GM12878 (cell line): ENCODE measurements at regions not wholly inside any gene's neighbourhood (a gene's known extent, or its start where the extent isn't known, plus 50 kb on each side); places are given as distances from the start of the nearest gene placed in this dataset.

ENCODE experiments used
- ATAC-seq: fragments of 200-7000 bp; cut with Tn5 transposase; 3 replicates; pipeline ENCODE4 v1.9.1; 2020; ENCODE audit warnings: mild to moderate bottlenecking, moderate library complexity
- BruUV-seq: library from RNA; stranded (reverse); fragments of 400-500 nt; replicated peaks from 2 replicates; lab custom pipeline; 2021; lab: Mats Ljungman, UMichigan
- CTCF ChIA-PET: fragments of 300-600 bp; sonication (Branson Sonifier 250); formaldehyde crosslinking; extraction: SDS; loops from one replicate; lab custom pipeline; 2021; ENCODE audit warnings: inconsistent platforms; lab: Yijun Ruan, JAX
- POLR2A ChIA-PET: fragments of 350-600 bp; formaldehyde crosslinking; extraction: SDS; loops from one replicate; lab custom pipeline; 2021; ENCODE audit warnings: inconsistent platforms; lab: Charles Lee
- RAD21 ChIA-PET: fragments of 300-600 bp; sonication (Branson Sonifier 250); formaldehyde crosslinking; loops from one replicate; lab custom pipeline; 2023; ENCODE audit warnings: antibody characterized with exemption; ENCODE audit not compliant: unreplicated experiment; lab: Charles Lee
- SMC1A ChIA-PET: fragments of 300-600 bp; sonication (Branson Sonifier 250); formaldehyde crosslinking; loops from one replicate; lab custom pipeline; 2023; ENCODE audit not compliant: unreplicated experiment, uncharacterized antibody; lab: Charles Lee
- DNase-seq: peaks from one replicate; pipeline ENCODE4 v3.0.0-alpha.2; 2011; ENCODE audit warnings: low read depth, low spot score
- FAIRE-seq: peaks from 3 replicates; lab custom pipeline; 2011; peaks lifted over from hg19 to GRCh38; lab: Jason Lieb, UNC
- H2AFZ ChIP-seq: 2 replicates; pipeline ENCODE4 v1.6.0; 2011; ENCODE audit warnings: low read depth, low read length, control low read depth; ENCODE audit not compliant: control insufficient read depth
- H3K27ac ChIP-seq: 2 replicates; pipeline ENCODE4 v1.5.1; 2011; ENCODE audit warnings: control low read depth; ENCODE audit not compliant: control insufficient read depth, insufficient read depth
- H3K27me3 ChIP-seq, 2 experiments: replicated peaks in 1 of 2; 2 replicates each; pipeline versions ENCODE4 v1.6.0 to v1.6.1; 2011; ENCODE audit warnings: low read length in 1 of 2; ENCODE audit not compliant: control insufficient read depth in 2 of 2, insufficient read depth in 2 of 2
- H3K36me3 ChIP-seq, 2 experiments: 2 replicates each; pipeline ENCODE4 v1.5.1; 2011; ENCODE audit warnings: low read length in 1 of 2; ENCODE audit not compliant: control insufficient read depth in 2 of 2, insufficient read depth in 2 of 2
- H3K4me1 ChIP-seq: 2 replicates; pipeline ENCODE4 v1.6.1; 2011; ENCODE audit warnings: mild to moderate bottlenecking, low read length, moderate library complexity, mixed read lengths; ENCODE audit not compliant: control insufficient read depth, insufficient read depth
- H3K4me2 ChIP-seq: 2 replicates; pipeline ENCODE4 v1.6.0; 2011; ENCODE audit warnings: control low read depth; ENCODE audit not compliant: control insufficient read depth, insufficient read depth
- H3K4me3 ChIP-seq: fragments of 200-600 bp; sonication (generic); 2 replicates; pipeline ENCODE4 v1.5.1; 2016
- H3K79me2 ChIP-seq: 2 replicates; pipeline ENCODE4 v1.6.0; 2011; ENCODE audit warnings: low read length; ENCODE audit not compliant: control insufficient read depth, insufficient read depth
- H3K9ac ChIP-seq: 2 replicates; pipeline ENCODE4 v1.8.0; 2011; ENCODE audit warnings: low read length, control low read depth, mixed read lengths; ENCODE audit not compliant: control insufficient read depth, insufficient read depth
- H3K9me3 ChIP-seq: replicated peaks from 3 replicates; pipeline ENCODE4 v1.5.1; 2011; ENCODE audit warnings: mild to moderate bottlenecking, low read length; ENCODE audit not compliant: control insufficient read depth, insufficient read depth
- H4K20me1 ChIP-seq: 2 replicates; pipeline ENCODE4 v1.6.0; 2011; ENCODE audit not compliant: control insufficient read depth, insufficient read depth
- CBX5 ChIP-seq: sonication (generic); IDR thresholded peaks from 2 replicates; pipeline ENCODE4 v1.6.1; 2016; ENCODE audit warnings: low read depth, moderate library complexity, mild to moderate bottlenecking, inconsistent platforms
- CREM ChIP-seq: IDR thresholded peaks from 2 replicates; pipeline ENCODE4 v1.6.1; 2014; ENCODE audit warnings: antibody characterized with exemption, low read depth
- ETV6 ChIP-seq, 2 experiments: fragments of 450-650 bp in 1 of 2; IDR thresholded peaks in 1 of 2; conservative IDR thresholded peaks in 1 of 2; 2 replicates each; pipeline ENCODE4 v1.6.1; 2014; ENCODE audit warnings: antibody characterized with exemption in 1 of 2, borderline replicate concordance in 1 of 2, low read depth in 1 of 2, mild to moderate bottlenecking in 1 of 2, moderate library complexity in 1 of 2
- MYC ChIP-seq: IDR thresholded peaks from 2 replicates; pipeline ENCODE4 v1.6.1; 2011; ENCODE audit warnings: mild to moderate bottlenecking, low read length, moderate library complexity, inconsistent platforms; ENCODE audit not compliant: insufficient read depth, insufficient replicate concordance, insufficient read length, severe bottlenecking
- POLR2A ChIP-seq: IDR thresholded peaks from 2 replicates; pipeline ENCODE4 v1.6.1; 2011; ENCODE audit warnings: low read depth, mild to moderate bottlenecking, low read length
- SMC3 ChIP-seq: IDR thresholded peaks from 2 replicates; pipeline ENCODE4 v1.6.1; 2011; ENCODE audit warnings: low read length, improper control_type of control experiment, borderline replicate concordance
- STAT1 ChIP-seq: fragments of 450-650 bp; conservative IDR thresholded peaks from 2 replicates; pipeline ENCODE4 v1.6.1; 2014; ENCODE audit warnings: antibody characterized with exemption, mild to moderate bottlenecking
- ZNF622 ChIP-seq: fragments of 450-650 bp; IDR thresholded peaks from 2 replicates; pipeline ENCODE4 v1.6.1; 2017; ENCODE audit warnings: mild to moderate bottlenecking, inconsistent platforms
- WGBS: methylation state at CpG from one replicate; pipeline ENCODE4 v1.1.6; 2016; ENCODE audit warnings: low lambda C conversion rate; ENCODE audit not compliant: insufficient replicate concordance, insufficient coverage; ENCODE audit errors: missing lambda C conversion rate; 5-methylcytosine and 5-hydroxymethylcytosine counted together
- in situ Hi-C: fragments of 300-500 bp; cut with MboI; formaldehyde crosslinking; loops from 9 replicates; pipeline ENCODE4 v1.14.3; 2018; ENCODE audit warnings: mixed read lengths
- intact Hi-C: fragments of 100-400 bp; cut with micrococcal nuclease; formaldehyde crosslinking; loops from one replicate; pipeline ENCODE4 v1.14.2; 2022; ENCODE audit not compliant: unreplicated experiment
- TF ChIP-seq, protein P1 (sequence below): fragments of 450-650 bp; IDR thresholded peaks from 2 replicates; pipeline ENCODE4 v1.6.1; 2016; ENCODE audit warnings: mild to moderate bottlenecking, moderate library complexity, borderline replicate concordance
- TF ChIP-seq, protein P2 (sequence below): IDR thresholded peaks from 2 replicates; pipeline ENCODE4 v1.6.1; 2011; ENCODE audit warnings: borderline replicate concordance, low read depth, mild to moderate bottlenecking, moderate library complexity, low read length; ENCODE audit not compliant: insufficient read depth, poor library complexity, severe bottlenecking
- TF ChIP-seq, protein P3 (sequence below): IDR thresholded peaks from 2 replicates; pipeline ENCODE4 v1.6.1; 2012; ENCODE audit warnings: low read depth, low read length, improper control_type of control experiment
- TF ChIP-seq, protein P4 (sequence below): fragments of 450-650 bp; IDR thresholded peaks from 2 replicates; pipeline ENCODE4 v1.6.1; 2016; ENCODE audit warnings: mild to moderate bottlenecking
- TF ChIP-seq, protein P5 (sequence below): fragments of 450-650 bp; IDR thresholded peaks from 2 replicates; pipeline ENCODE4 v1.6.1; 2018; ENCODE audit warnings: borderline replicate concordance, mild to moderate bottlenecking; ENCODE audit not compliant: partially characterized antibody

DNA sequence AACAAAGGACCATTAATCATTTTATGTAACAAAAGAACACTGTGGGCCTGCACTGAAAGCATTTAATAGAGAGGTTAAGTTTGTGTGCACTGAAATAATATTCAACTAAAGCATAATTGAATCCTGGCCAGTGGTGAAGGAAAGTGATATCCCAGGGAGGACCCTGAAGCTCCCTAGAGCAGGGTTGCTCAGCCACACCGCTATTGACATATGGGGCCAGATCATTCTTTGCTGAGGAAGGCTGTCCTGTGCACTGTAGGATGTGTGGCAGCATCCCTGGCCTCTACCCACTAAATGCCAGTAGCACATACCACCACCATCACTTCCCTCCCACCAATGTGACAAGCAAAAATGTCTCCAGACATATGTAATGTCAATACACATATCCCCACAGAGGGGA, 166.1 kb upstream of the MTNR1B start:
- H3K9ac ChIP-seq = no peak overlapping the region
- H3K79me2 ChIP-seq = no peaks in the 10 kb centered on the region
- no peaks in the 10 kb centered on the region for H4K20me1 ChIP-seq
- in situ Hi-C loops = no loop called here
- CTCF ChIA-PET = no interaction called here
- DNase-seq (no peak), FAIRE-seq (no peak), ATAC-seq (no peak)
- no peak overlapping the region for H3K4me2 ChIP-seq
- 0% methylated on average over 1 of the region's 1 CpG for WGBS
- H3K27ac ChIP-seq = no peak overlapping the region
- no peaks in the 10 kb centered on the region for H3K4me1 ChIP-seq
- no TSS peak for BruUV-seq
- POLR2A ChIA-PET = no interaction called here
- no peaks in the 10 kb centered on the region for H3K36me3 ChIP-seq
- RAD21 ChIA-PET = no interaction called here
- no peak overlapping the region for H2AFZ ChIP-seq
- H3K4me3 ChIP-seq = no peak overlapping the region
- no peaks in the 10 kb centered on the region for H3K9me3 ChIP-seq
- SMC1A ChIA-PET = no interaction called here
- no peaks in the 10 kb centered on the region for H3K27me3 ChIP-seq
- intact Hi-C loops = no loop called here
- no peak for TF ChIP-seq CREM
- TF ChIP-seq, protein P1, sequence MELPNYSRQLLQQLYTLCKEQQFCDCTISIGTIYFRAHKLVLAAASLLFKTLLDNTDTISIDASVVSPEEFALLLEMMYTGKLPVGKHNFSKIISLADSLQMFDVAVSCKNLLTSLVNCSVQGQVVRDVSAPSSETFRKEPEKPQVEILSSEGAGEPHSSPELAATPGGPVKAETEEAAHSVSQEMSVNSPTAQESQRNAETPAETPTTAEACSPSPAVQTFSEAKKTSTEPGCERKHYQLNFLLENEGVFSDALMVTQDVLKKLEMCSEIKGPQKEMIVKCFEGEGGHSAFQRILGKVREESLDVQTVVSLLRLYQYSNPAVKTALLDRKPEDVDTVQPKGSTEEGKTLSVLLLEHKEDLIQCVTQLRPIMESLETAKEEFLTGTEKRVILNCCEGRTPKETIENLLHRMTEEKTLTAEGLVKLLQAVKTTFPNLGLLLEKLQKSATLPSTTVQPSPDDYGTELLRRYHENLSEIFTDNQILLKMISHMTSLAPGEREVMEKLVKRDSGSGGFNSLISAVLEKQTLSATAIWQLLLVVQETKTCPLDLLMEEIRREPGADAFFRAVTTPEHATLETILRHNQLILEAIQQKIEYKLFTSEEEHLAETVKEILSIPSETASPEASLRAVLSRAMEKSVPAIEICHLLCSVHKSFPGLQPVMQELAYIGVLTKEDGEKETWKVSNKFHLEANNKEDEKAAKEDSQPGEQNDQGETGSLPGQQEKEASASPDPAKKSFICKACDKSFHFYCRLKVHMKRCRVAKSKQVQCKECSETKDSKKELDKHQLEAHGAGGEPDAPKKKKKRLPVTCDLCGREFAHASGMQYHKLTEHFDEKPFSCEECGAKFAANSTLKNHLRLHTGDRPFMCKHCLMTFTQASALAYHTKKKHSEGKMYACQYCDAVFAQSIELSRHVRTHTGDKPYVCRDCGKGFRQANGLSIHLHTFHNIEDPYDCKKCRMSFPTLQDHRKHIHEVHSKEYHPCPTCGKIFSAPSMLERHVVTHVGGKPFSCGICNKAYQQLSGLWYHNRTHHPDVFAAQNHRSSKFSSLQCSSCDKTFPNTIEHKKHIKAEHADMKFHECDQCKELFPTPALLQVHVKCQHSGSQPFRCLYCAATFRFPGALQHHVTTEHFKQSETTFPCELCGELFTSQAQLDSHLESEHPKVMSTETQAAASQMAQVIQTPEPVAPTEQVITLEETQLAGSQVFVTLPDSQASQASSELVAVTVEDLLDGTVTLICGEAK = no peak
- TF ChIP-seq, protein P2, sequence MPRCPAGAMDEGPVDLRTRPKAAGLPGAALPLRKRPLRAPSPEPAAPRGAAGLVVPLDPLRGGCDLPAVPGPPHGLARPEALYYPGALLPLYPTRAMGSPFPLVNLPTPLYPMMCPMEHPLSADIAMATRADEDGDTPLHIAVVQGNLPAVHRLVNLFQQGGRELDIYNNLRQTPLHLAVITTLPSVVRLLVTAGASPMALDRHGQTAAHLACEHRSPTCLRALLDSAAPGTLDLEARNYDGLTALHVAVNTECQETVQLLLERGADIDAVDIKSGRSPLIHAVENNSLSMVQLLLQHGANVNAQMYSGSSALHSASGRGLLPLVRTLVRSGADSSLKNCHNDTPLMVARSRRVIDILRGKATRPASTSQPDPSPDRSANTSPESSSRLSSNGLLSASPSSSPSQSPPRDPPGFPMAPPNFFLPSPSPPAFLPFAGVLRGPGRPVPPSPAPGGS = no peak
- no peak for TF ChIP-seq CBX5
- TF ChIP-seq, protein P3, sequence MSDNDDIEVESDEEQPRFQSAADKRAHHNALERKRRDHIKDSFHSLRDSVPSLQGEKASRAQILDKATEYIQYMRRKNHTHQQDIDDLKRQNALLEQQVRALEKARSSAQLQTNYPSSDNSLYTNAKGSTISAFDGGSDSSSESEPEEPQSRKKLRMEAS = no peak
- TF ChIP-seq MYC = no peak
- no peak for TF ChIP-seq SMC3
- no peak for TF ChIP-seq ETV6 (conservative IDR thresholded peaks at IDR 0.05 in 1 of 2, IDR thresholded peaks at IDR 0.05 in 1 of 2; ENCODE audit: borderline replicate concordance in 1 of 2, low read depth in 1 of 2)
- TF ChIP-seq, protein P4, sequence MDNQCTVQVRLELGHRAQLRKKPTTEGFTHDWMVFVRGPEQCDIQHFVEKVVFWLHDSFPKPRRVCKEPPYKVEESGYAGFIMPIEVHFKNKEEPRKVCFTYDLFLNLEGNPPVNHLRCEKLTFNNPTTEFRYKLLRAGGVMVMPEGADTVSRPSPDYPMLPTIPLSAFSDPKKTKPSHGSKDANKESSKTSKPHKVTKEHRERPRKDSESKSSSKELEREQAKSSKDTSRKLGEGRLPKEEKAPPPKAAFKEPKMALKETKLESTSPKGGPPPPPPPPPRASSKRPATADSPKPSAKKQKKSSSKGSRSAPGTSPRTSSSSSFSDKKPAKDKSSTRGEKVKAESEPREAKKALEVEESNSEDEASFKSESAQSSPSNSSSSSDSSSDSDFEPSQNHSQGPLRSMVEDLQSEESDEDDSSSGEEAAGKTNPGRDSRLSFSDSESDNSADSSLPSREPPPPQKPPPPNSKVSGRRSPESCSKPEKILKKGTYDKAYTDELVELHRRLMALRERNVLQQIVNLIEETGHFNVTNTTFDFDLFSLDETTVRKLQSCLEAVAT = no peak
- no peak for TF ChIP-seq STAT1
- no peak for TF ChIP-seq ZNF622
- TF ChIP-seq POLR2A = no peak
- TF ChIP-seq, protein P5, sequence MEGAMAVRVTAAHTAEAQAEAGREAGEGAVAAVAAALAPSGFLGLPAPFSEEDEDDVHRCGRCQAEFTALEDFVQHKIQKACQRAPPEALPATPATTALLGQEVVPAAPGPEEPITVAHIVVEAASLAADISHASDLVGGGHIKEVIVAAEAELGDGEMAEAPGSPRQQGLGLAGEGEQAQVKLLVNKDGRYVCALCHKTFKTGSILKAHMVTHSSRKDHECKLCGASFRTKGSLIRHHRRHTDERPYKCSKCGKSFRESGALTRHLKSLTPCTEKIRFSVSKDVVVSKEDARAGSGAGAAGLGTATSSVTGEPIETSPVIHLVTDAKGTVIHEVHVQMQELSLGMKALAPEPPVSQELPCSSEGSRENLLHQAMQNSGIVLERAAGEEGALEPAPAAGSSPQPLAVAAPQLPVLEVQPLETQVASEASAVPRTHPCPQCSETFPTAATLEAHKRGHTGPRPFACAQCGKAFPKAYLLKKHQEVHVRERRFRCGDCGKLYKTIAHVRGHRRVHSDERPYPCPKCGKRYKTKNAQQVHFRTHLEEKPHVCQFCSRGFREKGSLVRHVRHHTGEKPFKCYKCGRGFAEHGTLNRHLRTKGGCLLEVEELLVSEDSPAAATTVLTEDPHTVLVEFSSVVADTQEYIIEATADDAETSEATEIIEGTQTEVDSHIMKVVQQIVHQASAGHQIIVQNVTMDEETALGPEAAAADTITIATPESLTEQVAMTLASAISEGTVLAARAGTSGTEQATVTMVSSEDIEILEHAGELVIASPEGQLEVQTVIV = no peak
